Chondrocyte (in vitro differentiated cells): ENCODE measurements at regions not wholly inside any gene's neighbourhood (a gene's known extent, or its start where the extent isn't known, plus 50 kb on each side); places are given as distances from the start of the nearest gene placed in this dataset.

ENCODE experiments used
- DNase-seq: peaks from one replicate; pipeline ENCODE4 v3.0.0; 2021; ENCODE audit warnings: mixed read lengths, low spot score
- H3K27ac Mint-ChIP-seq: one replicate; pipeline ENCODE4 v1.8.0; 2021; ENCODE audit warnings: mild to moderate bottlenecking, moderate library complexity, mixed read lengths; ENCODE audit not compliant: unreplicated experiment
- H3K27me3 Mint-ChIP-seq: 2 replicates; pipeline ENCODE4 v1.8.0; 2021; ENCODE audit warnings: low read depth, mixed read lengths
- H3K36me3 Mint-ChIP-seq: 2 replicates; pipeline ENCODE4 v1.8.0; 2021; ENCODE audit warnings: low read depth, mixed read lengths
- H3K4me1 Mint-ChIP-seq: 2 replicates; pipeline ENCODE4 v1.8.0; 2021; ENCODE audit warnings: low read depth, mild to moderate bottlenecking, mixed read lengths
- H3K4me3 Mint-ChIP-seq: one replicate; pipeline ENCODE4 v1.8.0; 2021; ENCODE audit warnings: mild to moderate bottlenecking, moderate library complexity, mixed read lengths; ENCODE audit not compliant: unreplicated experiment
- H3K9me3 Mint-ChIP-seq: 2 replicates; pipeline ENCODE4 v1.8.0; 2021; ENCODE audit warnings: low read depth, mixed read lengths
- TF ChIP-seq, protein P1 (sequence below): fragments of 200-600 bp; sonication (generic); IDR thresholded peaks from 2 replicates; pipeline ENCODE4 v1.5.0; 2021; ENCODE audit warnings: antibody characterized with exemption, mild to moderate bottlenecking, moderate library complexity

DNA sequence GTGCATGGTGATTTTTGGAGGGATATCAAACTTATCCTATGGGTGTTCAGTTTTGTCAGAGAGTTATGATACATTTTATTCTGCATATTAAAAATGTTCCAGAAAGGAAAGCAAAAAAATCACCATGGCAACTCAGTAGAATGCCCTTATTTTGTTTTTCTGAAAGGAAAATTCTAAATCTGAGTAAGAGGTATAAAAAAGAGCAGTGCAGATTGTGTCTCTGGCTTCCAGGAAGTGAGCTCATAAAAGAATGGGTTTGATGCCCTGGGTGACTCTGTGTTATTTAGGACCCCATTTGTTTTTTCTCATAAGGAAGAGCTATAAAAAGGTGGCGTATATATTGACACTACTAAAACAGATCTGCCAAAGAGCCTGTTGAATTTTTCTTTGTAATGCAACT lies 128.8 kb downstream of the UCHL1 start:
- Mint-ChIP-seq H3K36me3 (no peaks in the 10 kb centered on the region), H3K4me3 (no peak overlapping the region), H3K9me3 (no peaks in the 10 kb centered on the region), H3K27ac (no peak overlapping the region), H3K4me1 (no peaks in the 10 kb centered on the region), H3K27me3 (peaks cover 2% of the 10 kb centered on the region)
- no peak for DNase-seq
- TF ChIP-seq, protein P1, sequence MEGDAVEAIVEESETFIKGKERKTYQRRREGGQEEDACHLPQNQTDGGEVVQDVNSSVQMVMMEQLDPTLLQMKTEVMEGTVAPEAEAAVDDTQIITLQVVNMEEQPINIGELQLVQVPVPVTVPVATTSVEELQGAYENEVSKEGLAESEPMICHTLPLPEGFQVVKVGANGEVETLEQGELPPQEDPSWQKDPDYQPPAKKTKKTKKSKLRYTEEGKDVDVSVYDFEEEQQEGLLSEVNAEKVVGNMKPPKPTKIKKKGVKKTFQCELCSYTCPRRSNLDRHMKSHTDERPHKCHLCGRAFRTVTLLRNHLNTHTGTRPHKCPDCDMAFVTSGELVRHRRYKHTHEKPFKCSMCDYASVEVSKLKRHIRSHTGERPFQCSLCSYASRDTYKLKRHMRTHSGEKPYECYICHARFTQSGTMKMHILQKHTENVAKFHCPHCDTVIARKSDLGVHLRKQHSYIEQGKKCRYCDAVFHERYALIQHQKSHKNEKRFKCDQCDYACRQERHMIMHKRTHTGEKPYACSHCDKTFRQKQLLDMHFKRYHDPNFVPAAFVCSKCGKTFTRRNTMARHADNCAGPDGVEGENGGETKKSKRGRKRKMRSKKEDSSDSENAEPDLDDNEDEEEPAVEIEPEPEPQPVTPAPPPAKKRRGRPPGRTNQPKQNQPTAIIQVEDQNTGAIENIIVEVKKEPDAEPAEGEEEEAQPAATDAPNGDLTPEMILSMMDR: no peak

DNA sequence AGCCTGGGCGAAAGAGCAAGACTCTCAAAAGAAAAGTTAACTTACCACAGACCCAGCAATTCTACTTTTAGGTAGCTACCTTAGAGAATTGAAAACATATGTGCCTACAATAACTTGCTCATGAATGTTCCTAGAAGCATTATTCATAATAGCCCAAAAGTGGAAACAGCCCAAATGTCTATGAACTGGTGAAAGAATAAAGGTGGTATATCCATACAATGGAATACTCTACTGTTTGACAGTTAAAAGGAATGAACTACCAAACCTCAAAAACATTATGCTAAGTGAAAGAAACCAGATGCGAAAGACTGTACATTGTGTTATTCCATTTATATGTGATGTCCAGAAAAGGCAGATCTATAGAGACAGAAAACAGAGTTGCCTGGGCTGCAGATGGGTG lies 131.4 kb downstream of the UCHL1 start:
- no peaks in the 10 kb centered on the region for H3K9me3 Mint-ChIP-seq
- TF ChIP-seq, protein P1: no peak
- no peak overlapping the region for H3K27ac Mint-ChIP-seq
- no peaks in the 10 kb centered on the region for H3K36me3 Mint-ChIP-seq
- no peak for DNase-seq
- H3K27me3 Mint-ChIP-seq: no peaks in the 10 kb centered on the region
- no peak overlapping the region for H3K4me3 Mint-ChIP-seq
- peaks cover 7% of the 10 kb centered on the region for H3K4me1 Mint-ChIP-seq

DNA sequence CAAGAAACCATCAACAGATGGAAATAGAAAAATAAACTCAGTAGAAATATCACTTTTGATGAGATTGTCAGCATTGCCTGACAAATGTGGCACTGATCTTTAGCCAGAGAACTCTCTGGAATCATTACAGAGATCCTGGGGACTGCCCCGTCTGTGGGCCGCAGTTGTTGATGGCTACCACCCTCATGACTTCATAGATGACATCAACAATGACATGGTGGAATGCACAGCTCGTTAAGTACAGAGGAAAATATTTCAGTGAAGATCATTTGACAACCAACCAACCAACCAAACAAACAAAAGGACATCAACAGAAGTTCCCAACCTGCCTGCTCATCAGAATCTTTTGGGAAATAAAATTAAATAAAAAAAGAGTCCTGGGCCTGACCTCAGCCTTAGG lies 132.6 kb downstream of the UCHL1 start:
- peaks cover 7% of the 10 kb centered on the region for H3K4me1 Mint-ChIP-seq
- H3K36me3 Mint-ChIP-seq: no peaks in the 10 kb centered on the region
- no peak for DNase-seq
- H3K27ac Mint-ChIP-seq: no peak overlapping the region
- H3K27me3 Mint-ChIP-seq: no peaks in the 10 kb centered on the region
- TF ChIP-seq, protein P1: no peak
- no peak overlapping the region for H3K4me3 Mint-ChIP-seq
- H3K9me3 Mint-ChIP-seq: no peaks in the 10 kb centered on the region

DNA sequence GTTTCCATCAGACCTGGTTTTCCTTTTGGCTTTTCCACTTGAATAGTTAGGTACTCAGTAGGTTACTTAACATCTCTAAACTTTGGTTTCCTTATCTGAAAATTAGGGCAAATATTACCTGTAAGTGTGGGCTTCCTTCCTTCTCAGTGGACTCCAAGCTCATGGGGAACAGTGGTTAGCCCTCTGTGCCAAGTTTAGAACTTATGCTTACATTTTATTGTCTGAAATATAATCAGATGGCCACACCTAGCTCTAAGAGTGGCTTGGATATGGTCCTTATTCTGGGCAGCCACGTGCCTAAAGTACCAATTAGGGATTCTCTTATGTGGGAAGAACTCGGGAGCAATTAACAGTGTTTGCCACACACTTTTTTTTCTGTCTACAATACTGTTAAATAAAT lies 133.9 kb downstream of the UCHL1 start:
- Mint-ChIP-seq H3K27me3 (no peaks in the 10 kb centered on the region), H3K9me3 (no peaks in the 10 kb centered on the region), H3K27ac (no peak overlapping the region), H3K4me1 (peaks cover 10% of the 10 kb centered on the region), H3K36me3 (no peaks in the 10 kb centered on the region), H3K4me3 (no peak overlapping the region)
- no peak for DNase-seq
- TF ChIP-seq, protein P1: no peak

DNA sequence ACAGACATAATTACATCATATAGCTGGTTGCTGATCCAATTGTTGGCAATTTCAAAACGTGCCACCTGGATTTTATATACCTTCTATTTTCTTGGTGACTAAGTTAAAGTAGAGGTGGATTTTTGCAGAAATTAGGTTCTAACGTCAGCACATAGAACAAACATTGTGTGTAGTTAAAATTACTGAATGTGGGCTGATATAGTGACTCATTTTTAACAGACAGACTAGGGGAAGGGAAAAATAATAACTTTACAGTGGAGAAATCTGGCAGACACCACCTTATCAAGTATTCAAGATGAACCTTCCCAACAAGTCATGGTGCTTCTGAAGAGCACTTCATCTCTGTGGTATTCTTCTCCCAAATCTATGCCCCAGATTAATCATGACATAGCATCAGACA lies 134.5 kb downstream of the UCHL1 start:
- H3K4me3 Mint-ChIP-seq: no peak overlapping the region
- H3K36me3 Mint-ChIP-seq: no peaks in the 10 kb centered on the region
- no peaks in the 10 kb centered on the region for H3K27me3 Mint-ChIP-seq
- TF ChIP-seq, protein P1: no peak
- no peak for DNase-seq
- H3K27ac Mint-ChIP-seq: no peak overlapping the region
- H3K9me3 Mint-ChIP-seq: no peaks in the 10 kb centered on the region
- peaks cover 10% of the 10 kb centered on the region for H3K4me1 Mint-ChIP-seq
